ENCODE measurements at regions not wholly inside any gene's neighbourhood (a gene's known extent, or its start where the extent isn't known, plus 50 kb on each side); places are given as distances from the start of the nearest gene placed in this dataset.

DNA sequence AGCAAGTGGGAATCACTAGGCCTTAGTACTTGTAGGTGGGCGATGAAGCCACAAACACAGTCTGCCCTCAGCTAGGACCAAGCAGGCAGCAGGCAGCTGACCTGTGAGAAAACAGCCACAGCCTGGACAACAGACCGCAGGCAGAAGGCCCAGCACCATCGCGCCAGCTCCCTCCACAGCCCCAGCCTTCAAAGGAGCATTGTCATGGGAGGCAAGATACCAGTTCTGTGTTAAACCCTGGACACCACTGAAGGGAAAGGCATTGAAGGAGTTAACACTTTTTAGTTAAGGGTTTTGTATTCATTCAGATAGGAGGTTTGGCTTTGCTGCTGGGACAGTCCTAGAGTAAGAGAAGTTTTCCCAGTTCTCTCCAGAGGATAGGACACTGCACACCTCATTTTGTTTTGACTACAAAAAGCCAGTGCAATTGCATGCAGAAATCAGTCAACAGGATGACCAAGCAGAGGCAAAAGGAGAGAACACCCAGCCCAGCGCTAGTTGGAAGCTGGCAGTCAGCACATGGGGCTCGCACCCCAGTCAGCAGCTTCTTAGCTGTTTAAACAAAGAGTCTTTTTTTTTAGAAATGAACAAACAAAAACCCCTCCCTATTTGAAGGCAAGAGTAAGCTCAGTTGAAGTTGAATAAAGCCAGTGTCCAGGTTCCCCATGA, 286.1 kb upstream of the TPM1 start:
- TF ChIP-seq, protein P1, sequence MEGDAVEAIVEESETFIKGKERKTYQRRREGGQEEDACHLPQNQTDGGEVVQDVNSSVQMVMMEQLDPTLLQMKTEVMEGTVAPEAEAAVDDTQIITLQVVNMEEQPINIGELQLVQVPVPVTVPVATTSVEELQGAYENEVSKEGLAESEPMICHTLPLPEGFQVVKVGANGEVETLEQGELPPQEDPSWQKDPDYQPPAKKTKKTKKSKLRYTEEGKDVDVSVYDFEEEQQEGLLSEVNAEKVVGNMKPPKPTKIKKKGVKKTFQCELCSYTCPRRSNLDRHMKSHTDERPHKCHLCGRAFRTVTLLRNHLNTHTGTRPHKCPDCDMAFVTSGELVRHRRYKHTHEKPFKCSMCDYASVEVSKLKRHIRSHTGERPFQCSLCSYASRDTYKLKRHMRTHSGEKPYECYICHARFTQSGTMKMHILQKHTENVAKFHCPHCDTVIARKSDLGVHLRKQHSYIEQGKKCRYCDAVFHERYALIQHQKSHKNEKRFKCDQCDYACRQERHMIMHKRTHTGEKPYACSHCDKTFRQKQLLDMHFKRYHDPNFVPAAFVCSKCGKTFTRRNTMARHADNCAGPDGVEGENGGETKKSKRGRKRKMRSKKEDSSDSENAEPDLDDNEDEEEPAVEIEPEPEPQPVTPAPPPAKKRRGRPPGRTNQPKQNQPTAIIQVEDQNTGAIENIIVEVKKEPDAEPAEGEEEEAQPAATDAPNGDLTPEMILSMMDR (conservative IDR thresholded peaks at IDR 0.05), result peak; percentile 31
- Mint-ChIP-seq H3K4me1 (peaks cover 50% of the 10 kb centered on the region), H3K27ac (no peak overlapping the region), H3K27me3 (ENCODE audit: insufficient read depth) (no peaks in the 10 kb centered on the region), H3K4me3 (no peak overlapping the region), H3K36me3 (ENCODE audit: low read depth) (peaks cover 43% of the 10 kb centered on the region), H3K9me3 (no peaks in the 10 kb centered on the region)
- Histone ChIP-seq H3K9ac (ENCODE audit: extremely low read depth, low read length, poor library complexity, severe bottlenecking) (no peak overlapping the region), H3K36me3 (ENCODE audit: control insufficient read depth, insufficient read depth, low read length) (peaks cover 56% of the 10 kb centered on the region), H3K27ac (ENCODE audit: low read depth, low read length) (no peak overlapping the region), H3K4me3 (ENCODE audit: low read length) (no peak overlapping the region), H3K27me3 (ENCODE audit: control insufficient read depth, insufficient read depth, low read length, poor library complexity, severe bottlenecking) (no peaks in the 10 kb centered on the region), H3K9me3 (ENCODE audit: control insufficient read depth, low read length) (no peaks in the 10 kb centered on the region), H3K4me1 (ENCODE audit: control insufficient read depth, insufficient read depth, low read length) (peaks cover 21% of the 10 kb centered on the region)
- WGBS, 2 experiments (ENCODE audit: insufficient coverage in 1 of 2, insufficient read length in 1 of 2), result 92 to 98% methylated on average over 4 to 6 of the region's 6 CpGs
- no peak for DNase-seq

DNA sequence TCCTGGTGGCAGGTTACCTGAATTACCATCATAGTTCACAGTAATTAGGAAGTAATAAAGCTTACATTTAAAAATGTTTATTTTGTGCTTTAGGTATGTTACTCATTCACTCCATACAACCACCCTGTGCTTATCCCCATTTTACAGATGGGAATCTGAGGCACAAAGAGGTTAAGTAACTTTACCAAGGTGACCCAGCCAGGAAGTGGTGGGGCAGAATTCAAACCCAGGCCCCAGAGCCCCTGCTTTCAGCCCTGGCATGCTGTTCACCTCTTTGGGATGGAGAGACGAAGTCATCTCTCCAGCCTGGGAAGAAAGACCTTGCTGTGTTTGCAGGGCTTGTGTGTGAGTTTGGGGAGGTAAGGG, 285.6 kb upstream of the TPM1 start:
- DNase-seq, result no peak

DNA sequence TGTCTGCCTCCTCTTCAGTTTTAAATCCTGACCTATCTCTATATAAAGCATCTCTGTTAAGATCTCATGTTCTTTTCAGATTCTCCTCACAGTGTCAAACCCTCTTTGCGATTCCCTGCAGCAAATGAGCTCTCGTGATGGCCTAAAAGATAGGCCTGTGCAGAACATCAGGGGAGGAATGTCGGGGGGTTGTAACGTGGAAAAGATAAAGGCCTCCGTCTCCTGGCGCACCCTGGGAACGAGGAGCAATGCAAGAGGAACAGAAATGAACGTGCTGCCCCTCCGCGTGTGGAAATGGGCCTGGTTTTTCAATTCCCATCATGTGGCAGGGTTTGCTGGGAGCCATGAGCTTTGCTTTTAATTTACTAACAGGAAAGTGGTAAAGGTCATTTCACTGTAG, 285.0 kb upstream of the TPM1 start:
- no peak for DNase-seq
- TF ChIP-seq, protein P1 (conservative IDR thresholded peaks at IDR 0.05), result no peak
- H3K27ac ChIP-seq (ENCODE audit: low read depth, low read length), result peak overlapping the region; percentile 76
- no peaks in the 10 kb centered on the region for H3K27me3 ChIP-seq (ENCODE audit: control insufficient read depth, insufficient read depth, low read length, poor library complexity, severe bottlenecking)
- WGBS, 2 experiments (ENCODE audit: insufficient coverage in 1 of 2, insufficient read length in 1 of 2), result 89 to 90% methylated on average over 9 to 10 of the region's 10 CpGs
- no peak overlapping the region for H3K4me3 ChIP-seq (ENCODE audit: low read length)
- no peaks in the 10 kb centered on the region for H3K9me3 ChIP-seq (ENCODE audit: control insufficient read depth, low read length)
- H3K9ac ChIP-seq (ENCODE audit: extremely low read depth, low read length, poor library complexity, severe bottlenecking), result no peak overlapping the region
- Mint-ChIP-seq H3K9me3 (no peaks in the 10 kb centered on the region), H3K36me3 (ENCODE audit: low read depth) (peaks cover 47% of the 10 kb centered on the region), H3K27me3 (ENCODE audit: insufficient read depth) (no peaks in the 10 kb centered on the region), H3K4me3 (no peak overlapping the region), H3K27ac (no peak overlapping the region), H3K4me1 (peaks cover 50% of the 10 kb centered on the region)
- peaks cover 21% of the 10 kb centered on the region for H3K4me1 ChIP-seq (ENCODE audit: control insufficient read depth, insufficient read depth, low read length)
- H3K36me3 ChIP-seq (ENCODE audit: control insufficient read depth, insufficient read depth, low read length), result peaks cover 56% of the 10 kb centered on the region

More for the DNA sequence above, 285.6 kb upstream of the TPM1 start:
- H3K9me3 Mint-ChIP-seq, result no peaks in the 10 kb centered on the region
- peaks cover 50% of the 10 kb centered on the region for H3K4me1 Mint-ChIP-seq
- H3K4me3 Mint-ChIP-seq, result no peak overlapping the region
- H3K27ac Mint-ChIP-seq, result no peak overlapping the region
- H3K9me3 ChIP-seq (ENCODE audit: control insufficient read depth, low read length), result no peaks in the 10 kb centered on the region
- H3K27me3 Mint-ChIP-seq (ENCODE audit: insufficient read depth), result no peaks in the 10 kb centered on the region
- H3K27ac ChIP-seq (ENCODE audit: low read depth, low read length), result no peak overlapping the region
- 92 to 100% methylated on average over 1 of the region's 1 CpG for WGBS, 2 experiments (ENCODE audit: insufficient coverage in 1 of 2, insufficient read length in 1 of 2)
- no peaks in the 10 kb centered on the region for H3K27me3 ChIP-seq (ENCODE audit: control insufficient read depth, insufficient read depth, low read length, poor library complexity, severe bottlenecking)
- TF ChIP-seq, protein P1 (conservative IDR thresholded peaks at IDR 0.05), result no peak
- H3K4me1 ChIP-seq (ENCODE audit: control insufficient read depth, insufficient read depth, low read length), result peaks cover 21% of the 10 kb centered on the region
- H3K4me3 ChIP-seq (ENCODE audit: low read length), result no peak overlapping the region
- no peak overlapping the region for H3K9ac ChIP-seq (ENCODE audit: extremely low read depth, low read length, poor library complexity, severe bottlenecking)
- peaks cover 56% of the 10 kb centered on the region for H3K36me3 ChIP-seq (ENCODE audit: control insufficient read depth, insufficient read depth, low read length)
- H3K36me3 Mint-ChIP-seq (ENCODE audit: low read depth), result peaks cover 43% of the 10 kb centered on the region

Measured in endodermal cell (in vitro differentiated cells).